HEK293 (cell line): ENCODE measurements at regions not wholly inside any gene's neighbourhood (a gene's known extent, or its start where the extent isn't known, plus 50 kb on each side); places are given as distances from the start of the nearest gene placed in this dataset.

ENCODE experiments used
- CTCF ChIA-PET: fragments of 350-600 bp; formaldehyde crosslinking; extraction: SDS; loops from one replicate; lab custom pipeline; 2021; ENCODE audit warnings: antibody characterized with exemption; lab: Yijun Ruan, JAX
- POLR2A ChIA-PET: fragments of 300-600 bp; formaldehyde crosslinking; extraction: SDS; loops from one replicate; lab custom pipeline; 2020; ENCODE audit warnings: antibody characterized with exemption, inconsistent platforms; lab: Yijun Ruan, JAX
- H3K27ac ChIP-seq: fragments of 200-500 bp; sonication (Bioruptor generic); 2 replicates; pipeline ENCODE4 v1.5.1; 2014; ENCODE audit warnings: low read depth, low read length, control low read depth, inconsistent platforms; ENCODE audit errors: extremely low read depth
- H3K36me3 ChIP-seq, 2 experiments: fragments of 200-500 bp in 1 of 2; sonication (Bioruptor generic) in 1 of 2; 1 replicate in 1 of 2; 2 replicates in 1 of 2; pipeline ENCODE4 v1.5.1; 2014 to 2017; ENCODE audit warnings: inconsistent platforms in 2 of 2, low read length in 2 of 2; ENCODE audit not compliant: control insufficient read depth in 2 of 2, insufficient read depth in 1 of 2
- H3K4me1 ChIP-seq: fragments of 200-500 bp; sonication (Bioruptor generic); 2 replicates; pipeline ENCODE4 v1.5.1; 2014; ENCODE audit warnings: mild to moderate bottlenecking, low read length, inconsistent platforms; ENCODE audit not compliant: control insufficient read depth, insufficient read depth
- H3K4me3 ChIP-seq: 2 replicates; pipeline ENCODE4 v1.5.1; 2011; ENCODE audit warnings: low read depth, mild to moderate bottlenecking, control low read depth, low read length, moderate library complexity
- H3K9me3 ChIP-seq: fragments of 200-500 bp; sonication (Bioruptor generic); 2 replicates; pipeline ENCODE4 v1.5.1; 2014; ENCODE audit warnings: low read depth, low read length, inconsistent platforms; ENCODE audit not compliant: control insufficient read depth, insufficient read depth
- GLIS1 ChIP-seq: fragments of 450-650 bp; formaldehyde crosslinking; IDR thresholded peaks from 2 replicates; pipeline ENCODE4 v1.5.1; 2016; ENCODE audit warnings: missing biosample characterization, missing genetic modification characterization
- HIC1 ChIP-seq: fragments of 450-650 bp; formaldehyde crosslinking; IDR thresholded peaks from 2 replicates; pipeline ENCODE4 v1.5.1; 2016; ENCODE audit warnings: missing biosample characterization, missing genetic modification characterization
- HOXD13 ChIP-seq: sonication (generic); formaldehyde crosslinking; IDR thresholded peaks from 2 replicates; pipeline ENCODE4 v1.8.0; 2022; ENCODE audit warnings: missing genetic modification reagents, borderline replicate concordance
- KLF17 ChIP-seq: fragments of 450-650 bp; formaldehyde crosslinking; IDR thresholded peaks from 2 replicates; pipeline ENCODE4 v1.5.1; 2016; ENCODE audit warnings: missing biosample characterization, missing genetic modification characterization
- OSR2 ChIP-seq: fragments of 450-650 bp; formaldehyde crosslinking; IDR thresholded peaks from 2 replicates; pipeline ENCODE4 v1.5.1; 2016; ENCODE audit warnings: missing biosample characterization, missing genetic modification characterization
- SALL2 ChIP-seq: fragments of 450-650 bp; formaldehyde crosslinking; IDR thresholded peaks from 2 replicates; pipeline ENCODE4 v1.5.0; 2017; ENCODE audit warnings: missing biosample characterization, mild to moderate bottlenecking, missing genetic modification characterization, borderline replicate concordance
- TCF7L2 ChIP-seq: IDR thresholded peaks from 2 replicates; pipeline ENCODE4 v1.6.1; 2011; ENCODE audit warnings: low read depth, mild to moderate bottlenecking, inconsistent platforms, low read length, moderate library complexity, borderline replicate concordance
- TRIM28 ChIP-seq: IDR thresholded peaks from 2 replicates; pipeline ENCODE4 v1.6.1; 2011; ENCODE audit warnings: low read length, control low read depth, borderline replicate concordance
- WT1 ChIP-seq: fragments of 450-650 bp; formaldehyde crosslinking; IDR thresholded peaks from 2 replicates; pipeline ENCODE4 v1.5.1; 2016; ENCODE audit warnings: missing biosample characterization, missing genetic modification characterization
- ZBTB11 ChIP-seq: fragments of 450-650 bp; formaldehyde crosslinking; conservative IDR thresholded peaks from 2 replicates; pipeline ENCODE4 v1.5.1; 2016; ENCODE audit warnings: low read depth, missing biosample characterization, missing genetic modification characterization
- ZNF138 ChIP-seq: fragments of 450-650 bp; formaldehyde crosslinking; IDR thresholded peaks from 2 replicates; pipeline ENCODE4 v1.5.1; 2016; ENCODE audit warnings: missing biosample characterization, missing genetic modification characterization, borderline replicate concordance
- ZNF175 ChIP-seq: fragments of 450-650 bp; formaldehyde crosslinking; IDR thresholded peaks from 2 replicates; pipeline ENCODE4 v1.5.1; 2016; ENCODE audit warnings: missing biosample characterization, missing genetic modification characterization
- ZNF214 ChIP-seq: fragments of 450-650 bp; formaldehyde crosslinking; IDR thresholded peaks from 2 replicates; pipeline ENCODE4 v1.5.1; 2017; ENCODE audit warnings: missing biosample characterization, mild to moderate bottlenecking, missing genetic modification characterization, borderline replicate concordance
- ZNF335 ChIP-seq: fragments of 450-650 bp; formaldehyde crosslinking; conservative IDR thresholded peaks from 2 replicates; pipeline ENCODE4 v1.5.1; 2016; ENCODE audit warnings: missing biosample characterization, missing genetic modification characterization
- ZNF416 ChIP-seq: fragments of 450-650 bp; formaldehyde crosslinking; IDR thresholded peaks from 2 replicates; pipeline ENCODE4 v1.5.1; 2016; ENCODE audit warnings: missing biosample characterization, missing genetic modification characterization
- ZNF501 ChIP-seq: fragments of 450-650 bp; formaldehyde crosslinking; IDR thresholded peaks from 2 replicates; pipeline ENCODE4 v1.5.1; 2016; ENCODE audit warnings: missing biosample characterization, missing genetic modification characterization
- ZNF518A ChIP-seq: fragments of 450-650 bp; formaldehyde crosslinking; conservative IDR thresholded peaks from 2 replicates; pipeline ENCODE4 v1.5.1; 2016; ENCODE audit warnings: low read depth, missing biosample characterization, missing genetic modification characterization
- ZNF623 ChIP-seq: fragments of 450-650 bp; formaldehyde crosslinking; IDR thresholded peaks from 2 replicates; pipeline ENCODE4 v1.5.1; 2016; ENCODE audit warnings: missing biosample characterization, missing genetic modification characterization
- ZNF701 ChIP-seq: fragments of 450-650 bp; formaldehyde crosslinking; IDR thresholded peaks from 2 replicates; pipeline ENCODE4 v1.5.1; 2016; ENCODE audit warnings: missing biosample characterization, missing genetic modification characterization
- ZNF704 ChIP-seq: fragments of 450-650 bp; formaldehyde crosslinking; IDR thresholded peaks from 2 replicates; pipeline ENCODE4 v1.5.1; 2016; ENCODE audit warnings: missing biosample characterization, missing genetic modification characterization
- ZNF747 ChIP-seq: fragments of 450-650 bp; formaldehyde crosslinking; IDR thresholded peaks from 2 replicates; pipeline ENCODE4 v1.5.1; 2016; ENCODE audit warnings: missing biosample characterization, missing genetic modification characterization
- ZNF843 ChIP-seq: fragments of 450-650 bp; formaldehyde crosslinking; IDR thresholded peaks from 2 replicates; pipeline ENCODE4 v1.5.1; 2016; ENCODE audit warnings: missing biosample characterization, missing genetic modification characterization

GRCh38 chr9:99354104-99354503 lies 132.0 kb downstream of the SEC61B start (continued):
- no peak for TF ChIP-seq ZNF416 (tag by site-specific recombination)
- no peak for TF ChIP-seq ZNF138 (tag by site-specific recombination)
- TF ChIP-seq, all 188 proteins: peak for 0

GRCh38 chr9:99356512-99356971 lies 134.5 kb downstream of the SEC61B start:
- no peaks in the 10 kb centered on the region for H3K36me3 ChIP-seq
- TF ChIP-seq ZNF214 (tag by site-specific recombination) (no peak), ZNF335 (tag by site-specific recombination) (no peak), ZNF704 (tag by site-specific recombination) (no peak), GLIS1 (tag by site-specific recombination) (no peak), ZNF747 (tag by site-specific recombination) (no peak), HIC1 (tag by site-specific recombination) (no peak), ZBTB11 (tag by site-specific recombination) (no peak), ZNF501 (no peak), ZNF701 (tag by site-specific recombination) (no peak), ZNF623 (tag by site-specific recombination) (no peak), ZNF518A (tag by site-specific recombination) (no peak), OSR2 (tag by site-specific recombination) (no peak), TCF7L2 (no peak), KLF17 (no peak), TRIM28 (no peak), HOXD13 (CRISPR knock-in tag) (no peak), ZNF843 (tag by site-specific recombination) (no peak), ZNF175 (tag by site-specific recombination) (no peak), WT1 (tag by site-specific recombination) (no peak), SALL2 (tag by site-specific recombination) (no peak)
- ChIA-PET CTCF (interaction anchor here (0.5 to 1.2 kb wide), 5 partner anchors 9 to 866 kb away, joined by 3 to 4 read pairs (median 3); no protein-coding TSS in a partner anchor), POLR2A (interaction anchor here (0.6 kb wide), 1 partner anchor 1250 kb away, joined by 3 read pairs; no protein-coding TSS in a partner anchor)
- H3K9me3 ChIP-seq = no peaks in the 10 kb centered on the region
- no peak overlapping the region for H3K27ac ChIP-seq
- H3K4me1 ChIP-seq = no peaks in the 10 kb centered on the region
- no peak overlapping the region for H3K4me3 ChIP-seq
